Mesendoderm (in vitro differentiated cells): ENCODE measurements at regions not wholly inside any gene's neighbourhood (a gene's known extent, or its start where the extent isn't known, plus 50 kb on each side); places are given as distances from the start of the nearest gene placed in this dataset.

Experiments used
- DNase-seq: peaks from one replicate; pipeline ENCODE4 v3.0.0; 2013
- H2AK5ac ChIP-seq: 2 replicates; pipeline ENCODE4 v1.6.1; 2013; ENCODE audit warnings: low read length, inconsistent platforms
- H2BK120ac ChIP-seq: 2 replicates; pipeline ENCODE4 v1.6.1; 2013; ENCODE audit warnings: low read depth, mild to moderate bottlenecking, low read length, moderate library complexity, mixed read lengths
- H2BK15ac ChIP-seq: replicated peaks from 2 replicates; pipeline ENCODE4 v1.6.1; 2013; ENCODE audit warnings: low read depth, mild to moderate bottlenecking, moderate library complexity
- H2BK5ac ChIP-seq: 2 replicates; pipeline ENCODE4 v1.6.1; 2013; ENCODE audit warnings: low read length, inconsistent platforms
- H3K18ac ChIP-seq: 2 replicates; pipeline ENCODE4 v1.6.1; 2013; ENCODE audit warnings: mild to moderate bottlenecking, low read length, mixed read lengths
- H3K23ac ChIP-seq: one replicate; pipeline ENCODE4 v1.6.1; 2013; ENCODE audit warnings: low read length
- H3K27ac ChIP-seq: 2 replicates; pipeline ENCODE4 v1.5.1; 2013; ENCODE audit warnings: low read depth, mild to moderate bottlenecking, inconsistent platforms, low read length, moderate library complexity
- H3K27me3 ChIP-seq: 2 replicates; pipeline ENCODE4 v1.6.1; 2013; ENCODE audit warnings: low read length, control low read depth, mild to moderate bottlenecking, inconsistent platforms; ENCODE audit not compliant: insufficient read depth, poor library complexity
- H3K36me3 ChIP-seq: 2 replicates; pipeline ENCODE4 v1.6.1; 2013; ENCODE audit warnings: low read length, inconsistent platforms; ENCODE audit not compliant: control insufficient read depth, insufficient read depth
- H3K4ac ChIP-seq: one replicate; pipeline ENCODE4 v1.6.1; 2013; ENCODE audit warnings: low read depth, mild to moderate bottlenecking, low read length, moderate library complexity
- H3K4me1 ChIP-seq: 2 replicates; pipeline ENCODE4 v1.6.1; 2013; ENCODE audit warnings: low read depth, low read length, inconsistent platforms; ENCODE audit not compliant: control insufficient read depth
- H3K4me2 ChIP-seq: 2 replicates; pipeline ENCODE4 v1.6.1; 2013; ENCODE audit warnings: low read length
- H3K4me3 ChIP-seq: 2 replicates; pipeline ENCODE4 v1.5.1; 2013; ENCODE audit warnings: mild to moderate bottlenecking, low read length
- H3K56ac ChIP-seq: one replicate; pipeline ENCODE4 v1.6.1; 2013; ENCODE audit warnings: low read length
- H3K79me1 ChIP-seq: 2 replicates; pipeline ENCODE4 v1.6.1; 2013; ENCODE audit warnings: low read length, inconsistent platforms
- H3K79me2 ChIP-seq: 2 replicates; pipeline ENCODE4 v1.6.1; 2013; ENCODE audit warnings: mild to moderate bottlenecking, low read length; ENCODE audit not compliant: control insufficient read depth, insufficient read depth
- H3K9ac ChIP-seq: 2 replicates; pipeline ENCODE4 v1.6.1; 2013; ENCODE audit warnings: low read length, inconsistent platforms
- H4K5ac ChIP-seq: one replicate; pipeline ENCODE4 v1.6.1; 2013; ENCODE audit warnings: low read length
- H4K8ac ChIP-seq: one replicate; pipeline ENCODE4 v1.6.1; 2013; ENCODE audit warnings: low read depth, mild to moderate bottlenecking, control low read depth, low read length, moderate library complexity
- WGBS: extraction: QIAGEN DNeasy Blood & Tissue Kit; methylation state at CpG from one replicate; pipeline ENCODE4 v1.1.7; 2013; ENCODE audit warnings: low lambda C conversion rate, missing lambda C conversion rate; ENCODE audit not compliant: insufficient coverage; ENCODE audit errors: extremely low coverage; 5-methylcytosine and 5-hydroxymethylcytosine counted together

- H3K9ac ChIP-seq = no peak overlapping the region
- H4K8ac ChIP-seq = no peak overlapping the region
- H3K4ac ChIP-seq = no peak overlapping the region
- H3K4me3 ChIP-seq = no peak overlapping the region
- H3K4me2 ChIP-seq = no peak overlapping the region
- H3K4me1 ChIP-seq = no peaks in the 10 kb centered on the region
- DNase-seq = peak; percentile 18
- no peaks in the 10 kb centered on the region for H3K36me3 ChIP-seq
- no peak overlapping the region for H3K18ac ChIP-seq
- no peak overlapping the region for H4K5ac ChIP-seq
- no peaks in the 10 kb centered on the region for H3K79me2 ChIP-seq
- no peak overlapping the region for H2BK15ac ChIP-seq
- H2BK120ac ChIP-seq = no peak overlapping the region
- no peaks in the 10 kb centered on the region for H3K27me3 ChIP-seq
- H2BK5ac ChIP-seq = no peak overlapping the region
- no peak overlapping the region for H2AK5ac ChIP-seq
- H3K79me1 ChIP-seq = no peaks in the 10 kb centered on the region
- no peak overlapping the region for H3K23ac ChIP-seq
- no peak overlapping the region for H3K56ac ChIP-seq
- WGBS = no CpG with 5 or more reads among the region's 3 CpGs
- no peak overlapping the region for H3K27ac ChIP-seq
Measured at GRCh38 chr3:159150180-159150579, 348.3 kb downstream of the MFSD1 start.

GRCh38 chr3:159151130-159151529, 349.3 kb downstream of the MFSD1 start:
- Histone ChIP-seq H3K9ac (no peak overlapping the region), H2BK5ac (no peak overlapping the region), H3K23ac (no peak overlapping the region), H3K27ac (no peak overlapping the region), H4K8ac (no peak overlapping the region), H2AK5ac (no peak overlapping the region), H4K5ac (no peak overlapping the region), H3K18ac (no peak overlapping the region), H3K56ac (no peak overlapping the region), H3K27me3 (no peaks in the 10 kb centered on the region), H3K36me3 (no peaks in the 10 kb centered on the region), H3K4ac (no peak overlapping the region), H3K79me2 (no peaks in the 10 kb centered on the region), H3K4me3 (no peak overlapping the region), H3K4me1 (no peaks in the 10 kb centered on the region), H2BK120ac (no peak overlapping the region), H3K79me1 (no peaks in the 10 kb centered on the region), H3K4me2 (no peak overlapping the region), H2BK15ac (no peak overlapping the region)
- WGBS = no CpG with 5 or more reads among the region's 5 CpGs
- no peak for DNase-seq

- Histone ChIP-seq H3K79me2 (no peaks in the 10 kb centered on the region), H3K36me3 (no peaks in the 10 kb centered on the region), H3K18ac (no peak overlapping the region), H2BK120ac (no peak overlapping the region), H3K27ac (no peak overlapping the region), H4K8ac (no peak overlapping the region), H3K4me3 (no peak overlapping the region), H3K4ac (no peak overlapping the region), H3K4me2 (no peak overlapping the region), H3K9ac (no peak overlapping the region), H2AK5ac (no peak overlapping the region), H4K5ac (no peak overlapping the region), H2BK5ac (no peak overlapping the region), H3K4me1 (no peaks in the 10 kb centered on the region), H3K56ac (no peak overlapping the region), H3K27me3 (no peaks in the 10 kb centered on the region), H3K23ac (no peak overlapping the region), H3K79me1 (no peaks in the 10 kb centered on the region), H2BK15ac (no peak overlapping the region)
- no peak for DNase-seq
- WGBS = no CpG with 5 or more reads among the region's 2 CpGs
Measured at GRCh38 chr3:159157275-159157674, 355.4 kb downstream of the MFSD1 start.

GRCh38 chr3:159158213-159158612, 356.4 kb downstream of the MFSD1 start:
- no peak overlapping the region for H3K27ac ChIP-seq
- H2BK120ac ChIP-seq = no peak overlapping the region
- DNase-seq = peak; percentile 30
- no peak overlapping the region for H3K18ac ChIP-seq
- H3K4me3 ChIP-seq = no peak overlapping the region
- no peak overlapping the region for H3K56ac ChIP-seq
- no peak overlapping the region for H2BK15ac ChIP-seq
- no peak overlapping the region for H2BK5ac ChIP-seq
- H2AK5ac ChIP-seq = no peak overlapping the region
- no peak overlapping the region for H3K4ac ChIP-seq
- H4K8ac ChIP-seq = no peak overlapping the region
- WGBS = no CpG with 5 or more reads among the region's 2 CpGs
- no peaks in the 10 kb centered on the region for H3K79me1 ChIP-seq
- no peaks in the 10 kb centered on the region for H3K4me1 ChIP-seq
- H3K4me2 ChIP-seq = no peak overlapping the region
- no peak overlapping the region for H3K23ac ChIP-seq
- H3K9ac ChIP-seq = no peak overlapping the region
- H3K36me3 ChIP-seq = no peaks in the 10 kb centered on the region
- H3K27me3 ChIP-seq = no peaks in the 10 kb centered on the region
- no peaks in the 10 kb centered on the region for H3K79me2 ChIP-seq
- no peak overlapping the region for H4K5ac ChIP-seq

- peak; percentile 3 for DNase-seq
- no peak overlapping the region for H2AK5ac ChIP-seq
Measured at GRCh38 chr3:159158801-159159200, 356.9 kb downstream of the MFSD1 start.

GRCh38 chr3:159159546-159159945, 357.7 kb downstream of the MFSD1 start:
- Histone ChIP-seq H3K4ac (no peak overlapping the region), H2AK5ac (no peak overlapping the region), H3K79me1 (no peaks in the 10 kb centered on the region), H3K23ac (no peak overlapping the region), H3K9ac (no peak overlapping the region), H3K56ac (no peak overlapping the region), H2BK15ac (no peak overlapping the region), H3K79me2 (no peaks in the 10 kb centered on the region), H3K18ac (no peak overlapping the region), H4K8ac (no peak overlapping the region), H3K27me3 (no peaks in the 10 kb centered on the region), H2BK120ac (no peak overlapping the region), H3K4me3 (no peak overlapping the region), H4K5ac (no peak overlapping the region), H3K4me2 (no peak overlapping the region), H3K36me3 (no peaks in the 10 kb centered on the region), H3K4me1 (no peaks in the 10 kb centered on the region), H2BK5ac (no peak overlapping the region), H3K27ac (no peak overlapping the region)
- no CpG with 5 or more reads among the region's 2 CpGs for WGBS
- no peak for DNase-seq

More at GRCh38 chr3:159158801-159159200, 356.9 kb downstream of the MFSD1 start:
- Histone ChIP-seq H3K27me3 (no peaks in the 10 kb centered on the region), H2BK15ac (no peak overlapping the region), H4K8ac (no peak overlapping the region), H3K4me1 (no peaks in the 10 kb centered on the region), H2BK5ac (no peak overlapping the region), H3K27ac (no peak overlapping the region), H3K23ac (no peak overlapping the region), H2BK120ac (no peak overlapping the region), H3K36me3 (no peaks in the 10 kb centered on the region), H3K9ac (no peak overlapping the region), H4K5ac (no peak overlapping the region), H3K79me1 (no peaks in the 10 kb centered on the region), H3K4me2 (no peak overlapping the region), H3K4me3 (no peak overlapping the region), H3K79me2 (no peaks in the 10 kb centered on the region), H3K56ac (no peak overlapping the region), H3K18ac (no peak overlapping the region), H3K4ac (no peak overlapping the region)
